Gastrocnemius medialis (tissue), 4 donors: ENCODE measurements at regions not wholly inside any gene's neighbourhood (a gene's known extent, or its start where the extent isn't known, plus 50 kb on each side); places are given as distances from the start of the nearest gene placed in this dataset.

Source experiments
- CTCF ChIP-seq, 5 experiments: fragments of 450-650 bp in 3 of 5; fragments of 200-600 bp in 2 of 5; sonication (generic) in 2 of 5; IDR thresholded peaks in 4 of 5; conservative IDR thresholded peaks in 1 of 5; 1 replicate in 4 of 5; 2 replicates in 1 of 5; pipeline ENCODE4 v1.5.1; 2016 to 2019; ENCODE audit warnings: antibody characterized with exemption in 5 of 5, mild to moderate bottlenecking in 3 of 5, moderate library complexity in 3 of 5
- POLR2A ChIP-seq, 2 donors: fragments of 450-650 bp; IDR thresholded peaks; one replicate each; pipeline ENCODE4 v1.6.1; 2017; ENCODE audit warnings: antibody characterized with exemption in 2 of 2, mild to moderate bottlenecking in 2 of 2, moderate library complexity in 2 of 2

- no peak for TF ChIP-seq CTCF (IDR thresholded peaks at IDR 0.05 in 4 of 5, conservative IDR thresholded peaks at IDR 0.05 in 1 of 5)
- no peak for TF ChIP-seq POLR2A (IDR thresholded peaks at IDR 0.05)
Observed at GRCh38 chr3:152745646-152746045, 89.3 kb upstream of the P2RY1 start.
